GM12891 (cell line): ENCODE measurements at regions not wholly inside any gene's neighbourhood (a gene's known extent, or its start where the extent isn't known, plus 50 kb on each side); places are given as distances from the start of the nearest gene placed in this dataset.
A peak's percentile ranks its signal among the peaks of the same experiment; 100 is the strongest.

Source experiments
- DNase-seq: peaks from one replicate; pipeline ENCODE4 v3.0.0; 2011; ENCODE audit warnings: low spot score; ENCODE audit not compliant: insufficient read length
- FAIRE-seq: peaks from 2 replicates; lab custom pipeline; 2011; peaks lifted over from hg19 to GRCh38; lab: Jason Lieb, UNC
- PAX5 ChIP-seq: IDR thresholded peaks from 2 replicates; pipeline ENCODE4 v1.6.1; 2011; ENCODE audit warnings: low read length, moderate library complexity, mild to moderate bottlenecking; ENCODE audit not compliant: insufficient read depth, severe bottlenecking
- POLR2A ChIP-seq: IDR thresholded peaks from 2 replicates; pipeline ENCODE4 v1.6.1; 2011; ENCODE audit warnings: low read depth, low read length, control low read depth
- POLR2AphosphoS5 ChIP-seq: IDR thresholded peaks from 2 replicates; pipeline ENCODE4 v1.6.1; 2011; ENCODE audit warnings: low read depth, low read length, control low read depth
- POU2F2 ChIP-seq: IDR thresholded peaks from 2 replicates; pipeline ENCODE4 v1.6.1; 2011; ENCODE audit warnings: low read depth, mild to moderate bottlenecking, control low read depth, low read length, moderate library complexity
- SPI1 ChIP-seq: IDR thresholded peaks from 2 replicates; pipeline ENCODE4 v1.6.1; 2011; ENCODE audit warnings: low read depth, low read length, control low read depth
- TAF1 ChIP-seq: IDR thresholded peaks from 2 replicates; pipeline ENCODE4 v1.6.1; 2011; ENCODE audit warnings: low read depth, low read length, control low read depth

- TF ChIP-seq SPI1, result no peak
- TF ChIP-seq PAX5, result no peak
- no peak for TF ChIP-seq POLR2AphosphoS5
- TF ChIP-seq TAF1, result no peak
- no peak for TF ChIP-seq POU2F2
- no peak for TF ChIP-seq POLR2A
- DNase-seq, result no peak
- peak; percentile 54 for FAIRE-seq
Measured at GRCh38 chrX:38937400-38937799, 136.1 kb downstream of the MID1IP1 start.

- TF ChIP-seq TAF1 (no peak), POU2F2 (no peak), SPI1 (no peak), PAX5 (no peak), POLR2AphosphoS5 (no peak), POLR2A (no peak)
- FAIRE-seq (no peak), DNase-seq (no peak)
Measured at GRCh38 chrX:38937926-38938325, 136.7 kb downstream of the MID1IP1 start.

DNA sequence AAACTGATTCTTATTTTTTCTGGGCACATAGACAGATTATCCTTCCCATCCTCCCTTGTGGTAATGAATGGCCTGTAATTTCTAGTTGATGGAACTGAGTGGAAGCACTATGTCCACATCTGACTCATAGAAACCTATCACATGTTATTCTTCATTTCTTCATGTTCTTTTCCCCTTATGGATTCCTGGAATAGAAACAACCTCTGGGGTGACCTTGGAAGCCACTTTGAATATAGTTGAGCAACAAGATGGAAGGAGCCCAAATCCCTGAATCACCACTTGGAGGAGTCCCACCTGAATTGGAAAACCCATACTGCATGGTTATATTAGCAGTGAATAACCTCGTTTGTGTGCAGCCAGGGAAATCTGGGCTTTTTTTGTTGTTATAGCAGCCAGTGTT, 137.8 kb downstream of the MID1IP1 start:
- FAIRE-seq (no peak), DNase-seq (no peak)
- no peak for TF ChIP-seq TAF1
- no peak for TF ChIP-seq POLR2A
- no peak for TF ChIP-seq POU2F2
- no peak for TF ChIP-seq PAX5
- TF ChIP-seq POLR2AphosphoS5, result no peak
- no peak for TF ChIP-seq SPI1

GRCh38 chrX:38940547-38940946, 139.3 kb downstream of the MID1IP1 start:
- TF ChIP-seq PAX5 (no peak), TAF1 (no peak), POU2F2 (no peak), POLR2A (no peak), SPI1 (no peak), POLR2AphosphoS5 (no peak)
- DNase-seq (no peak), FAIRE-seq (no peak)

DNA sequence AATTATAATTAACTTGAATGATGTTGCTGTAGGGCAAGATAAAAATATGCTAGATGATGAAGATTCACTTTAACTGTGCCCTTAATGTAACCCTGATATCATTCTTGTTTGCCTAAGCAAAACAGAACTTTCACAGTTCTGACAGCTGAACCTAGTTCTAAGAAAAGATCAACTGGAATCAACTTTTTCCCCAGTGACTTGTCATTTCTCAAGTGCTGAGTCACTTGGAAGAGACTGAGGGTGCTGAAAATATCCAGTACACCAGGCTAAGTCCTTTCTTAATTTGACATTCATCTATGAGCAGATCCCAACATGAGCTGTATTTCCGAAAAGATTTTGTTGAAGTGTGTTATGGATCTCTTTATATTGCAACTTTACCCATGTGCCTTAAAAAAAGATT, 140.4 kb downstream of the MID1IP1 start:
- no peak for DNase-seq
- FAIRE-seq, result no peak
- TF ChIP-seq PAX5 (no peak), POLR2AphosphoS5 (no peak), POLR2A (no peak), POU2F2 (no peak), SPI1 (no peak), TAF1 (no peak)

DNA sequence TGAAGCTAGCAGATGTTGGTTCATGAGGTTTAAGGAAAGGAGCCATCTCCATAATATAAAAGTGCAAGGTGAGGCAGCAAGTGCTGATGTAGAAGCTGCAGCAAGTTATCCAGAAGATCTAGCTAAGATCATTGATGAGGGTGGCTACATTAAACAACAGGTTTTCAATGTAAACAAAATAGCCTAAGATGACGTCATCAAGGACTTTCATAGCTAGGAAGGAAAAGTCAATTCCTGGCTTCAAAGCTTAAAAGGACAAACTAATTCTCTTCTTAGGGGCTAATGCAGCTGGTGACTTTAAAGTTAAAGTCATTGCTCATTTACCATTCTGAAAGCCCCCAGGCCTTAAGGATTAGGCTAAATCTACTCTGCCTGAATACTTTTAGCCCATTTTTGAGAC, 141.9 kb downstream of the MID1IP1 start:
- TF ChIP-seq SPI1 (no peak), POLR2AphosphoS5 (no peak), TAF1 (no peak), PAX5 (no peak), POLR2A (no peak), POU2F2 (no peak)
- no peak for FAIRE-seq

DNA sequence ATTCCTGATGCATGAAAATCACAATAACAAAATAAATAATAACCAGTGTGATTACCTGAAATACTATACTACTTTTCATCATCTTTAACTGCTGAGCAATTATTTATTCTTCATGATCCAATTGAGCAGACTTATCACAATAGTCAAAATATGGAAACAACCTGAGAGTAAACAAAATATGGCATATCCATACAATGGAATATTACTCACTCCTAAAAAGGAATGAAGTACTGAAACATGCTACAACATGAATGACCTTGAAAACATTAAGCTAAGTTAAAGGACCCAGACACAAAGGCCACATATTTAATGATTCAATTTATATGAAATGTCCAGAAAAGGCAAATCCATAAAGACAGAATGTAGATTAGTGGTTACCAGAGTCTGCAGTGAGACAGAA, 146.8 kb downstream of the MID1IP1 start:
- FAIRE-seq (no peak), DNase-seq (no peak)
- TF ChIP-seq PAX5, result no peak
- TF ChIP-seq TAF1, result no peak
- no peak for TF ChIP-seq POLR2A
- no peak for TF ChIP-seq SPI1
- no peak for TF ChIP-seq POU2F2
- no peak for TF ChIP-seq POLR2AphosphoS5

More for the DNA sequence above, 141.9 kb downstream of the MID1IP1 start:
- no peak for DNase-seq

DNA sequence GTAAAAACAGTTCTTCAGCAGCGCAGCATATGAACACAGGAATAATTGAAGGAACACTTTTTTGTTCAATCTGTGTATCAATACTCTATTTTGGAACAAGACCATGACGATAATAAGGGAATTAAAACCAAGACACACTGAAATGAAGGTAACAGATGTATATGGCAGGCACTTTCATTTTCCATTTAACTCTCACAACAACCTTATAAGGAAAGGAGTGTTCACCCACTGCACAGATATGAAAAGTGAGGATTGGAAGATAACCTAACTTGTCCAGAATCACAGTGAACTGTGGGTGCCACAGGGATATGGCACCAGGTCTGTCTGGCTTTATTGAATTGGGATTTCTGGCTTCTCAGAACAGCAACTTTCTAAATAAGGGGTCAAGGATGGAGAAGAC, 153.3 kb downstream of the MID1IP1 start:
- TF ChIP-seq POU2F2, result no peak
- TF ChIP-seq POLR2AphosphoS5, result no peak
- TF ChIP-seq POLR2A, result no peak
- TF ChIP-seq PAX5, result no peak
- FAIRE-seq (peak; percentile 84), DNase-seq (no peak)

DNA sequence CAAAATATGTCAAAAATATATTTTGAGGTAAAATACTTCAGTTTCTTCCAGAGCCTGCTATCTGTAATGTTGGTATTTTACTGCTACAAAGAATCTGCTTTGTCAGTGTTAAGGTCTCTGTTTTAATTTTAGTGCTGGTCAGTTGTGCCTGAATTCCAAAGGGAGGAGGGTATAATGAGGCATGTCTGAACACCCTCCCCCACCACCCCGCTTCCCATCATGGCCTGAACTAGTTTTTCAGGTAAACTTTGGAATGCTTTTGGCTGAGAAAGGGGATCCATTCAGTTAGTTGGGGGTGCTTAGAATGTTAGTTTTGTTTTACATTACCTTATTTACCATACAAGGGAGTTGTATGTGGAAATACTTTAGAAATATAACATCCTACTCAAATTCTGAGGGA, 158.5 kb downstream of the MID1IP1 start:
- FAIRE-seq, result no peak
- no peak for DNase-seq
- TF ChIP-seq POU2F2, result no peak

- FAIRE-seq (no peak), DNase-seq (no peak)
- TF ChIP-seq TAF1, result no peak
- no peak for TF ChIP-seq PAX5
- no peak for TF ChIP-seq POLR2A
- TF ChIP-seq SPI1, result no peak
- no peak for TF ChIP-seq POU2F2
- no peak for TF ChIP-seq POLR2AphosphoS5
Measured at GRCh38 chrX:38960137-38960536, 158.9 kb downstream of the MID1IP1 start.
